CD4-positive, alpha-beta T cell treated with Interleukin-2 at 100 ng/mL for 4 hours (primary cell): ENCODE measurements at regions not wholly inside any gene's neighbourhood (a gene's known extent, or its start where the extent isn't known, plus 50 kb on each side); places are given as distances from the start of the nearest gene placed in this dataset.

Source experiments
- DNase-seq: peaks from one replicate; pipeline ENCODE4 v3.0.0-alpha.2; 2020; ENCODE audit warnings: low spot score

DNA sequence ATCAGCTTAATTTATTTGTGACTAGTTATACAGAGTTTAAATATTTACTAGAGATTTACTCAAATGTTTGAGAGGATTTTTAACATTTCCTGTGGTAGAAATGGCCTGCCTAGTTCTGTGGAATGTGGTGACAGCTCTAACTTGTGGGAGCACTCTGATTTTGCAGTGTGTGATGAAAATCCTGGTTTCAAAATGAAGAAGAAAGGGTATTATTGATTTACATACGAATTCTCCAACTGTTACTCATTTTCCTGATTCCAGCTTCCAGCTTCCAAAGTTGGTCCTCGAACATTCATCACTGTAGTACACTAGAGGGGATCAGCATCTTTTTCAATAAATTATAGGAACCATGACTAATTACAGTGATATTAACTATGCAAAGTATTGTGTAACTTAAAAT is 462.7 kb upstream of the PKN2 start:
- DNase-seq, result no peak

DNA sequence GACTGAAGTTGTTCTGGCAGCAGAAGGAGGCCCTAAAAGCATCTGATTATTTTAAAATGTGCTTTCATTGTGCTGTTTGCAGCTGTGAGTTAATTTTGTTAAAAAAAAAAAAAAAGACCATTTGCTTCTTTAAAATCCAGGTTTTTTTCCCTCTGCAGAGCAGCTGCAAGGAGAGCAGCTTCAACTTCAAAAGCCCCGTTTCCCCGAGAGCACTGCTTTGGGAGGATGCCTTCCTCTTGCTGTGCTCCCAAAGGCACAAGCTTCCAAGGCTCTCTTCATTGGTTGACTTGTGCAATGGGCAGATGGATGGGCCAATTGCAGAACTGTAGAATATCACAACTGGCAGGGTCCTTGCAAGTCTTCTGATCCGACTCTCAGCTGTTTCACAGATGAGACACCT is 459.2 kb upstream of the PKN2 start:
- DNase-seq, result no peak

DNA sequence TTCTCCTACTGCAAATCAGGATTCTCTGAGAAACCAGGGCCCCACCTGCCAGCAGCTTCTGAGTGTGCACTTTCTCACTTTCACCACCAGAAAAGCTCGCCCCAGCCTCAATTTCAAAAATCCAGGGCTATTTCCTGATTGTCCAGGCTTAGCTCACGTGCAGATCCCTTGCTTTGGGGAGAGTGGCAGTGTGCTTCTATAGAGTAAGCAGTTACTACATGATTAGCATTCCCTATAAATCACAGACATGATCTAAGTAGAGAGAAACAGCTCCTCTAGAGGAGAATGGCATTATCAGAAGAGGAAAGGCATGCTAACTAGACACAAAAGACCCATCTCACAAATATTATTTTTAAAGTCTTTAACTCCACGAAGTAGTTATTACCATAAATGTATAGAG is 456.0 kb upstream of the PKN2 start:
- DNase-seq, result no peak

DNA sequence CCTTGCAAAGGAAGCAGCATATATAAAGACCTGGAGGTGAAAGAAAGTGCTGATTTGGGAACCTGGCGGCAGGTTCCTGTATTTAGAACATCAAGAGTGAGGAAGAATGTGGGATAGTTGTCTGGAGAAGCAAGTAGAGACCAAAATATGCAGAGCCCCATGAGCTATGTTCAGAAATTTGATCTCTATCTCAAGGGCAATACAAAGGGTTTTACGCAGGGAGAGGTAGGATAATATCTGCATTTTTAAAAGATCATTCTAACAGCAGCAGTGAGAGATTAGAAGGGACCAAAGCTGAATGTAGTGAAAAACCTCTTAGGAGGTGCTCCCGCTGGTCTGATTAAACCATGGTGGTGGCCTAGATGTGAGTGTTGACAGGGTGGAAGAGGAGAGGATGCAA is 453.9 kb upstream of the PKN2 start:
- DNase-seq, result no peak

DNA sequence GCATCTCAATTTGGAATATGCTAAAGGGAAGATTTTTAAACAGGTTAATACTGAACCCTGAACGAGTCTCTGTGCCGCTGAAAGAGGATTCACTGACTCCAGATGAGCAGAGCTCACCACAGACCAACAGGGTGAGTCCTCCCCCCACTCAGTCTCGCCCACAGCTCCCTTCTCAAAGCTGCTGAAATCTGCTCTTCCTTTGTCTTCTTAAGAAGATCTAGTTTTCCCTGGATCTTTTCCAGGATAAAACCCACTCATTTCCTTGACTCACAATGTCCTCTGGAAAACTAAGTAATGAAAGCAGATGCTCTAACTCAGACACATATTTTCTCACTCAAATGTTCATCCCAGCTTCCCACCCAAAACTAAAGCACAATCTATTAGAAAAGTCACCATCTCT is 447.0 kb upstream of the PKN2 start:
- no peak for DNase-seq

DNA sequence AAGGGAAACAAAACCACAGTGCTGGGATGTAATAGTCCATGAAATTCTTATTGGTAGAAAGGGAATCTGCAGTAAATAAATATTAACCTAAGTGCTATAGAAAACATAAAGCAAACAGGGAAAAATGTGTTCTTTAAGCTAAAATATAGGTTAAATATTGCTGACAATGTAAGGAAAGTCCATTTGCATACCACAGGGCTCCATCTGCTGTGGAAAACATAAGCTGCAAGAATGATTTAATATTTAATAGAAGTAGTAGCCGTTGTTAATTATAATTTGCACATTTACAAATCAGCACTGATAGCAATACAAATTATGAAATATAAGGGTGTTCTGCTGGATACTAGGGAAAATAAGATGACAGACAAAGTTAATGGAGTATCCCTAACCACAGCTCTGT is 444.9 kb upstream of the PKN2 start:
- no peak for DNase-seq

DNA sequence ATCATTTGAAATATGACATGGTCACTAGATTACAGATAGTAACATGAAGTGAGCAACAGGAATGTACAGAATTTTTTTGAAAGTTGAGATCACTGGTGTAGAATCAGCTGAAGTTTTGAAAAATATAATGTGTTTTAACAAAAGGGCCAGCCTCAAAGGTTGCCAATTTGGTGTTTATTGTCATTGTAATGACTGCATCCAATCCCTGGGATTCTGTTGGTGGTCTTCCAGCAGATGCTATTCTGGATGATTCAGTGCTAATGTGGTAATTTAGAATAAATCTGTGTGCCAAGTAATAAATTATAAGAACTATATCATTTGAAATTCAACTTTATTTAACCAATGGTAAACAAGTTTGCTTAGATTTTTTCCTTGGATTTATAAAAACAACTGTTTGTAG is 436.4 kb upstream of the PKN2 start:
- no peak for DNase-seq

DNA sequence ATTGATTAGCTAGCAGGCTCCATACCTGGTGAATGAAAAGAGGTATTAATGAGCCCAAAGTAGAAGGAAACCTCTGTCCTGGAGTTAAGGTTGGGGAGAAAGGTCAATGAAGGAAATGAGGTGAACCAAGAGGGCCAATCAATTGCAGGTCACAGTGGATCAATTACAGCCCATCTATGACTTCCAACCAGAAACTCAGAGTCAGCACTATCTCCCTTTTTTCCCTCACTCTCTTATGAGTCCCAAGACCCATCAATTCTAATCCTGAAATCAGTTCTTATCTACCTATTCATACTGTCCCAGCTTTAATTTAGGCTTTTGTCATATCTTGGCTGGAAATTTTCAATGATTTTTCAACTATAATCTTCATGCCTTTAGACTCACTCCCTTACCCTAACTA is 433.2 kb upstream of the PKN2 start:
- no peak for DNase-seq

DNA sequence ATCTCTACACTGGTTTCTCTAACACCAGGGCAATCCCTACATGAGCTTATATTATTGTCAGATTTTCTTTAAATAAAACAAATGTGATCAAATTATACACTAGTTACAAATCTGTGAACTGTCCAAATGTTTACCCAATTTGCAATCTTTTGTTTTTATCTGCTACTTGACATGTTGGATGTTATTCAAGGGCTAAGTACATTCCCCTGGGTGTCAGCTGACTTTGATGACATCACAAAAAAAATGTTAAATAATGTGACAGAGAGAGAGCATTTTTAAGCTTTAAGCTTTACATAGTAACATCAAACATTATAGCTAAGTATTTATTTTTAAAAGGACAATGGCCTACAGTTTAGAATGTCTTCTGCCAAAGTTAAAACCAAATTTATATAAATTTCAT is 431.3 kb upstream of the PKN2 start:
- DNase-seq, result no peak

DNA sequence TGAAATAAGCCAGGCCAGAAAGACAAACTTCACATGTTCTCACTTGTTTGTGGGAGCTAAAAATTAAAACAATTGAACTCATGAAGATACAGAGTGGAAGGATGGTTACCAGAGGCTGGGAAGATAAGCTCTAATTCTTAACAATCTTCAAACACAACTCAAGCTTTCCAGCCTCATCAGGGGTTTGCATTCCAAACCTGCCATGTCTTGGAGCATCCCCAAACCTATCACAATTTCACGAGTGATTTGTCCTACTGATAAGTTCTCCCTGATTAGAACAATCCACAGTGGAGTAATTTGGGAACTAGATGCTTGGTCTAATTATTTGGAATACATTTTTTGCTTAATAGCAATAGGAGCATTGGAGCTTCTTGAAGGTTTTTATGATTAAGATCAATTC is 418.5 kb upstream of the PKN2 start:
- DNase-seq, result no peak

DNA sequence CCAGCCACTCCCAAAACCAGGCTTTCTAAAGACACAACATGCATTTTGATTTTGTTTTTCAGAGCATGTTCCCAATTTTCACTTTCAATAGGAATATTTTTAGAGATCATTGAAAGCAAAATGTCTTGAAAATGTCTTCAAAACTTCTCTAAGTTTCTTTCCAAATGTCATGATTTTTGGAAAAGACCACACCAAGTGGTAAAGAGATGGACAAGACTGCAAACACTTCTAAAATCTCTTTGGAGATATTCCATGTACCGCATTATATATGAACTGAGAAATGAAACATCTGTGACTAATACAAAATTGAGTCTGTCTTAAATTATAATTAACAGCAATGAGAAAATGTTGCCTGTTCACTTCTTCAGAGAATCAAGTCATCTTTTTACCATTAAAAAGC is 418.0 kb upstream of the PKN2 start:
- no peak for DNase-seq

DNA sequence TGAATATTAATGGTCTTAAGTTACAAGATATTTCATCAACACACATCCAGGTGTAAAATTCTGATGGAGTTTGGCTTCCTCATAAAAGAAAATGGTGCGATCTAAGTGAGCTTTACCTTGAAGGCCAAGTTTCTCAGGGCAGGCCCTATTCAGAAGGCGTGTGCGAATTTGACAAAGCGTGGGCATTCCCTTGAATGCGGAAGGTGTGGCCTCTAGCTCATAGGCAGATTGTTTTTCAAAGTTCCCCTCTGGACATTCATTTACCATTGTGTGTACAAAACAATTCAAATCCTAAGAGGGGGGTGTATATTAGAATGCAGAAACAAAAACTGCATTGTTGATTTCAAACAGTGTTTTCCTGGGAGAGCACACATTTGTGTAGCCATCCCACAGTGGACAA is 411.9 kb upstream of the PKN2 start:
- no peak for DNase-seq

DNA sequence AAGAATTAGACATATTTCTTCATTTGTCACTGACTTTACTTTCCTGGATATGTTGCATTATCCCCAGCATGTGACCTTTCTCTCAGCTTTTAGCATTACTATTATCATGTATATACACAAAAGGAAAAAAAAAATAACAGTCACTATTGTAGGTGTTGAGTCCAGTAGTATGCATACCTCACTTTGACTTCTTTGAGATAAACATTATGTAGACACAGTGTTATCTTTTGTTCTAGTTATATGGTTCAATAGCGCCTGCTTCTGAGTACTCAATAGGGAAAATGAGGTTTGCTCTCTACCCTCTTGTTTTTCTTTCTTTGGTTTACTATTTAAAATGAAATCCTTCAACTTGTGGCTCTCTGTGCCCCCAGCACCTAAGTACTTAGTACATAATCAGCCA is 409.6 kb upstream of the PKN2 start:
- no peak for DNase-seq

DNA sequence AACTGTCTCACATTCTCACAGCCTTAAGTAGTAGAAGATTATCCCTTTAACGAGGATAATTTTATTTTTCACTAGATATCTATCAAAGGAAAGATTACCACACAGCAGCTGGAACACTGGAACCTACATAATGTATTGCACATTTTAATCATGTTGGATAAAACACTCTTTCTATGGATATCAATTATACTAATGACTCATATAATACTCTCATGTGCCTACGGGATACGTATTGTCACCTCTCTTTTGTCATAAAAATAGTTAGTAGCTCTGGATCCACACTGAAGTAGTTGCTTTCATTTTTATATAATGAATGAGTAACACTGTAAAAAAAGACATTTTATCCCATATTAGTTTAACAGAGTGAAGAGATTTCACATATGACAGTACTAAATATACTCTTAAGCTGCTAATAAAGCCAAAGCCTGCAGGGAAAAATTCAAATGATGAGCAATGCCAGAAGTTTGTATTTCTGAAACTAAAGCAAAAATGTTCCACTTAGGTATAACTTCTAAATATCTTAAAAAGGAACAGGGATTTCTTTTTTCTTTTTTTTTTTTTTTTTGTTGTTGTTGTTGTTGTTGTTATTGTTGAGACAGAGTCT is 408.7 kb upstream of the PKN2 start:
- DNase-seq, result no peak

DNA sequence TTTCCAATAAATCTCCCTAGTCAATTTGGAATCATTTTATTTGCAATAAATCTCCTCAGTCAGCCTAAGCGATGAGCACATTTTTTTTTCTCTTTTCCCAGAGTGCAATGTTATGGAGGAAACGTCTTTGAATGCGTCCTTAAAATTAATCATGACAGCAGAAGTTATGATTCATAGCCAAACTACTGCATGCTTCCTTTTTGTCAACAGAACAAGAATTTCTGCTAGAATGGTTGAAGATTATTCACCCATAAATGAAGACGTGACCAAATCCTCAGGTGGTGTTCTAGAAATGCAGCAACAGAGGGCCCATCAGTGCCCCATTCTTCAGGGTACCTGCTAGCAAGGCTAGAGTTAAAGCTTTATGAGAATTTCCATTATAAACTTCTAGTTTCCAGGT is 407.9 kb upstream of the PKN2 start:
- DNase-seq, result no peak

DNA sequence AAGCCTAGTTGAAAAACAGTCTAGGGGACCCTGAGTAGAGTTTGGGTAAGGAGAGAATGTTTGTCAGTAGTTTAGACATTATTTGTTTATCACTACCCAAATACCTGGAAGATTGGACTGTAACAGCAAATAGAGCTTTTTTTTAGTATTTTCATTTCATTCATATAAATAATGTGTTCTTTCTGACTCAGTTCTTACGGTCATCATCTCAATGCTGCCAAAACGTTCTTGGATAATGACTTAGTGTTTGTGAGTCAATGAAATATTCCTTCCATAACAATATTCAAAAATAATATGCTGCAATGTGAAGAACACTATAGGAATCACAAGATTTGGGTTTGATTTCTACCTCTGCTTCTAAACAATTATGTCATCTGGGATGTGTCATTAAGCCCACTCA is 400.0 kb upstream of the PKN2 start:
- no peak for DNase-seq

DNA sequence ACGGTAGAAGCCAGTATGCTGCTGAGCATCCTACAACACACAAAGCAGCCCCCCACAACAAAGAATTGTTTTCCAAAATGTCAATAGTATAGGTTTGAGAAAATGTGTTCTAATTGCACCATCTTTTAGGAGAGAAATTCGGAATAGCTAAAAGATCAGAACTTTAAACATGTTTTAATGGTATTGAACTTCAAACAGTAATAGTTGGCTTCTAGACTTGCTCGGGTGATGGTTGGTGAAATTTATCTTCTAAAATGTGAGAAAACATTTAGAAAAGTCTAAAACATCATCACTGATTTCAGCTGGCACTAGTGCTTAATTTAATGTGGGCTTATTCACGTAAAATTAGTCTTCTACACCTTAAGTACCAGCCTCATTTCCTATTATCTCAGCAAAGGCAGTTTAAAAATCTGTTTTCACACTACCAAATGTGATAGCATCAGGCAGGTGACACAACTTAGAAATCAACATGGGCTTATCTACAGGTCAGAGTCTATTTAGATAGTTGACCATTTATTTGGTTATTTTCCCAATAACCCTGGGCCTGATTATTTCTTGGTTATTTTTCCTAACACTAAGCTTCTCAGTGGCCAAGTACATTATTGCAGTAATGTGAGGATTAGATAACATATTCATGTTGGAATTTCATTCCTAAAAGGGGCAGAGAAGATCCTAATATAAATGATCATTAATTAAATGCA is 399.3 kb upstream of the PKN2 start:
- DNase-seq, result no peak

DNA sequence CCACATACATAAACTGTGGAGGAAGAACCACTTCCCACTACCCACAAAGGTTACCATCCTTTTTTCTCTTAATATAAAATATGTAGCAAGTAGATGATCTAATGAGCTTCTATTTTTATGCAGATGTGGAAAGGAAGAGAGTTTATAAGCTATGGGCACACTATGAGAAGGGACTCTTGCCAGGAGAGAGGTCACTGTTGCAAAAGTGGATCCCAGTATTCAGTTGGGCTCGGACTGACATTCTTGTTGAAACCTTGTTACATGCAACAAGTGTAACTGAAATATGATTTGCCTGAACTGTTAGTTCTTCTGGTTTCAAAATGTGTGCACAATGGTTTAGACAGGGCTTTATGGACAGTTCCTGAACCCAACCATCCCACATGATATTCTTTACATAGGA is 397.4 kb upstream of the PKN2 start:
- DNase-seq, result no peak

DNA sequence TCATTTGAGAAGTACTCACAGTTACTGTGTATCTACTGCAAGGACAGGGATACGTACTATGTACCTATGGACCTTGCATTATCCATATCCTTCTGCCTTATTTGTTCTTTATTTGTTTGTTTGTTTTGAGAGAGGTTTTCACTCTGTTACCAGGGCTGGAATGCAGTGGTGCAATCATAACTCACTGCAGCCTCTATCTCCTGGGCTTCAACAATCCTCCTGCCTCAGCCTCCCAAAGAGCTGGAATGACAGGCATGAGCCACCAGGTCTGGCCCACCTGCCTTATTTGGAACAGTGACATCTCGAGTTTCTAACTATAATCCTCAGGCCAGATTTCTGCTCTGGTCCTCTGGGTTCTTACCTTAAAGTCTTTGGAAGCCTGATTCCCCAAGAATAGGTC is 395.5 kb upstream of the PKN2 start:
- DNase-seq, result no peak

DNA sequence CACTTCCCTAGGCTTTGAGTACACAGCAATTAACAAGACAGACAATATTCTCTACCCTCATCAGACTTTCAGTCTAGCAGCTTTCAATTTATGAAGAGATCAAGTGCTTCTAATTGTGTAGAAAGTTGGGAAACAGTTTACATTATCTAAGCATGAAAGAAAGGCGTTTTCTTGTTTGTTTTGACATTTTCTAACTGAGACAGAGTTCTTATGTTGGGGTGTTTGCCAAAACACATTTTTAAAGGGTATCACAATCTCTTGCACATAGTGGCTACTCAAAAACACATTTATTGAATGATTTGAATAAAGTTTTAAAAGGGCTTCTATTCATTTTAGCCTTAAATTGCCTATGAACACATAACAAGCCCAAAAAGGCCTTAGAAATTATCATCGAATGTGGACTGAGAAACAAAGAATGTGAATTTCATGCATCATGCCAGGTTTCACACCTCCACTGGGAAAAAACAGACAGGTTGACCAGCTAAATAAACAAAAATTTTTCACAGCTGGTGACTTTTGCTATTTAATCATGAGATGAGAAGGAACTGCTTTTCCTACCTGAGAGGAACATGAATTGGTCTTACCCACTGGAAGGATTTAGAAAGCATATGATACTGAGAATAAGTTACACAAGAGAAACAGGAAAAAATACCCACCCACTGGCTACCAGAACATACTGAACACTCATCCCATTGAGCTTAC is 394.5 kb upstream of the PKN2 start:
- no peak for DNase-seq

DNA sequence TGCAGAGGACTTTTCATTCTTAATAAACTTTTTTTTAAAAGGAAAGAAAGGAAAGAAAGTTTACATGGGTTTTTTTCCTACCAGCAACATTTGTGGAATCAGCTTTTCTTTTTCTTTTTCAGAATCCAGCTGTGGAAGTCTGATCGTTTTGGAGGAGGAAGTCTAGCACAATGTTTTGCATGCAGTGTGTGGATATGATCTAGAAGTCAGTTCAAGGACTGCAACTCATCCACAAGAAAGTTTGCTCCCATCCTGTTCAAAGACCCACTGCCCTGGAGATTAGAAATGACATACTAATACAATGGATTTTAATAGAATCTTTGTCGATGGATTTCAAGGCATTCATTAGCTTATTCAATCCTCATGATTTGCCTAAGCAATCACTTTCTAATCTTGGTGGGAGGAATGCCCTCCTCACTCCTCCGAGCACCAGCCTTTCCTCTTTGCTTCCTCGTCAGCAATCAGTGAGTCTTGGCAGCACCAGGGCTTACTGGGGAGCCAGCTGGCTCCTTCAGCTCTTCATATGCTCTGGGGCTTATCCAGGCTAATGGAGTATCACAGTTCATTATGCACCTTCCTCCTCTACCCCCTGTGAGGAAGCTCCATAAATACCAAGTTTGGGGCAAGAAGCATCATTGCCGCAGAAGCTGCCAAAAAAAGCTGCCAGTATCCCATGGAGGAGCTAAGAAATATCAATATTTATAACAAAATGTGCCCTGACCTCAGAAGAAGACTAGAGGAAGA is 392.3 kb upstream of the PKN2 start:
- DNase-seq, result no peak

DNA sequence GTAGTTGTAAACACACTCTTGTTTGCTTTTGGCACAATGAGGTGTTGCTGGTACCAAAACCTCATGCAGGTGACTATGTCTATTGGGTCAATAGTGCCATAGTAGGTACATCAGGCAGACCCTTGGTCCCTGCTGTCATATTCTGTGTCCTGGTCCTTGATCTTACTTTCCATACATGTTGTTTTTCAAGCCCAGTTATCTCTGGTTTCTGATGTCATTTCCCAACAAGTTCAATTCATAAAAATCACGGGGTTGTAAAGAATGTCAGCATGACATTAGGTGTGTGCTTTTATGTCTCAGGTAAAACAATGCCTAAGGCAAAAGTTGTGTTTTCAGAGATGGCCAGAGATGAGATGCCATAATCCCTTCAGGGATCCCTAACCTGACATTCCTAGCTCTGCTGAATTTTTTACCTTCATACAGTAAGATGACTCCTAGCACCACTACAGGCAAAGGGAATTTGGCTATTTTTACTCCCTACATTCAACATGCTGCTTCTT is 390.3 kb upstream of the PKN2 start:
- DNase-seq, result no peak

DNA sequence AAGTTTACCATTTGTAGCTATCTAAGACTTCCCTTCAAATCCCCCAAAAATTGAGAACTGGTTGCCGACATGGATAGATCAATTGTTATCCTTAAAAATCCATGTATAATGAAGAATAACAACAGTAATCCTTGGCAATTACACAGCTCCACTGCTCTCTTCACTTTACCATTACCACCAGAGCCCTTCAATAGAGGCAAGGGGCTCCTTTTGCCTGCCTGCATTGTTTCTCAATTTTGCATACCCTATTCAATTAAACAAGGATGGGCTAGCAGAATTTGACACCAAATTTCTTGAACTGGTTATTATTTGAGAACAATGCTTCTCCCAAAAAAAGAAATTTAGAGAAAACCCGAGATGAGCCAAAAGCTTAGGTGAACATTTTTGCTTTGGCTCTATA is 387.8 kb upstream of the PKN2 start:
- no peak for DNase-seq
